Heart left ventricle (tissue), 13 donors: ENCODE measurements at regions not wholly inside any gene's neighbourhood (a gene's known extent, or its start where the extent isn't known, plus 50 kb on each side); places are given as distances from the start of the nearest gene placed in this dataset.

Source experiments
- POLR2A ChIP-seq, 2 donors: fragments of 450-650 bp; IDR thresholded peaks; one replicate each; pipeline ENCODE4 v1.6.1; 2017; ENCODE audit warnings: antibody characterized with exemption in 2 of 2, mild to moderate bottlenecking in 2 of 2, moderate library complexity in 2 of 2
- TF ChIP-seq, protein P1 (sequence below), 12 donors: fragments of 200-600 bp; sonication (generic) in 4 of 12; IDR thresholded peaks; one replicate each; pipeline versions ENCODE4 v1.5.0 to v1.8.0; 2018 to 2022; ENCODE audit warnings: antibody characterized with exemption in 12 of 12, mild to moderate bottlenecking in 5 of 12
- donor health status: ischemic (EF 13 %, LVEDD 7.1; RV severe dilation, severe dysfunction).
- donor health status: DM: no; HTN: yes; CAD: no.
- donor health status: DM: no; HTN: no; CAD: no.
- donor health status: ischemic (EF 25% LVEDD 6.9; RV normal size, moderate dysfunction).
- donor health status: ischemic (EF 25% LVEDD 5.7; RV mildly dilated, moderate dysfunction).
- donor health status: ischemic (EF 35%, LVEDD 5.7; RV mildly dilated, moderate dysfunction).
- donor health status: nonischemic (EF 11% LVEDD 7.7; RV severe dilation, severe dysfunction).
- donor health status: DM: yes; HTN: yes; CAD: no.
- donor health status: PGD.
- donor health status: ischemic (EF 29% LVEDD 5.4; RV normal size, mild dysfunction).
- donor health status: nonischemic (EF 23%, LVEDD 6.1; RV moderate dilation, normal function).

GRCh38 chr11:128291835-128292234 is 295.5 kb downstream of the ETS1 start:
- TF ChIP-seq, protein P1, sequence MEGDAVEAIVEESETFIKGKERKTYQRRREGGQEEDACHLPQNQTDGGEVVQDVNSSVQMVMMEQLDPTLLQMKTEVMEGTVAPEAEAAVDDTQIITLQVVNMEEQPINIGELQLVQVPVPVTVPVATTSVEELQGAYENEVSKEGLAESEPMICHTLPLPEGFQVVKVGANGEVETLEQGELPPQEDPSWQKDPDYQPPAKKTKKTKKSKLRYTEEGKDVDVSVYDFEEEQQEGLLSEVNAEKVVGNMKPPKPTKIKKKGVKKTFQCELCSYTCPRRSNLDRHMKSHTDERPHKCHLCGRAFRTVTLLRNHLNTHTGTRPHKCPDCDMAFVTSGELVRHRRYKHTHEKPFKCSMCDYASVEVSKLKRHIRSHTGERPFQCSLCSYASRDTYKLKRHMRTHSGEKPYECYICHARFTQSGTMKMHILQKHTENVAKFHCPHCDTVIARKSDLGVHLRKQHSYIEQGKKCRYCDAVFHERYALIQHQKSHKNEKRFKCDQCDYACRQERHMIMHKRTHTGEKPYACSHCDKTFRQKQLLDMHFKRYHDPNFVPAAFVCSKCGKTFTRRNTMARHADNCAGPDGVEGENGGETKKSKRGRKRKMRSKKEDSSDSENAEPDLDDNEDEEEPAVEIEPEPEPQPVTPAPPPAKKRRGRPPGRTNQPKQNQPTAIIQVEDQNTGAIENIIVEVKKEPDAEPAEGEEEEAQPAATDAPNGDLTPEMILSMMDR (IDR thresholded peaks at IDR 0.05), result no peak
- no peak for TF ChIP-seq POLR2A (IDR thresholded peaks at IDR 0.05)
